Mammary epithelial cell (primary cell): ENCODE measurements at regions not wholly inside any gene's neighbourhood (a gene's known extent, or its start where the extent isn't known, plus 50 kb on each side); places are given as distances from the start of the nearest gene placed in this dataset.

Source experiments
- EZH2 ChIP-seq: IDR thresholded peaks from 2 replicates; pipeline ENCODE4 v1.6.1; 2012; ENCODE audit warnings: low read length, inconsistent platforms, borderline replicate concordance
- TF ChIP-seq, protein P1 (sequence below), 2 donors: IDR thresholded peaks in 1 of 2; conservative IDR thresholded peaks in 1 of 2; 2 replicates each; pipeline ENCODE4 v1.5.1; 2011 to 2012; ENCODE audit warnings: inconsistent platforms in 2 of 2, low read length in 2 of 2, mild to moderate bottlenecking in 2 of 2, control low read depth in 1 of 2, low read depth in 1 of 2; ENCODE audit not compliant: insufficient read depth in 1 of 2; ENCODE audit errors: extremely low read depth in 1 of 2

GRCh38 chr3:30437171-30437601 lies 169.2 kb upstream of the TGFBR2 start:
- TF ChIP-seq, protein P1, sequence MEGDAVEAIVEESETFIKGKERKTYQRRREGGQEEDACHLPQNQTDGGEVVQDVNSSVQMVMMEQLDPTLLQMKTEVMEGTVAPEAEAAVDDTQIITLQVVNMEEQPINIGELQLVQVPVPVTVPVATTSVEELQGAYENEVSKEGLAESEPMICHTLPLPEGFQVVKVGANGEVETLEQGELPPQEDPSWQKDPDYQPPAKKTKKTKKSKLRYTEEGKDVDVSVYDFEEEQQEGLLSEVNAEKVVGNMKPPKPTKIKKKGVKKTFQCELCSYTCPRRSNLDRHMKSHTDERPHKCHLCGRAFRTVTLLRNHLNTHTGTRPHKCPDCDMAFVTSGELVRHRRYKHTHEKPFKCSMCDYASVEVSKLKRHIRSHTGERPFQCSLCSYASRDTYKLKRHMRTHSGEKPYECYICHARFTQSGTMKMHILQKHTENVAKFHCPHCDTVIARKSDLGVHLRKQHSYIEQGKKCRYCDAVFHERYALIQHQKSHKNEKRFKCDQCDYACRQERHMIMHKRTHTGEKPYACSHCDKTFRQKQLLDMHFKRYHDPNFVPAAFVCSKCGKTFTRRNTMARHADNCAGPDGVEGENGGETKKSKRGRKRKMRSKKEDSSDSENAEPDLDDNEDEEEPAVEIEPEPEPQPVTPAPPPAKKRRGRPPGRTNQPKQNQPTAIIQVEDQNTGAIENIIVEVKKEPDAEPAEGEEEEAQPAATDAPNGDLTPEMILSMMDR (conservative IDR thresholded peaks at IDR 0.05 in 1 of 2, IDR thresholded peaks at IDR 0.05 in 1 of 2; ENCODE audit: extremely low read depth in 1 of 2, insufficient read depth in 1 of 2, low read depth in 1 of 2, low read length in 2 of 2) = no peak
- TF ChIP-seq EZH2 = no peak
